ENCODE measurements at regions not wholly inside any gene's neighbourhood (a gene's known extent, or its start where the extent isn't known, plus 50 kb on each side); places are given as distances from the start of the nearest gene placed in this dataset.

- TF ChIP-seq, protein P1, sequence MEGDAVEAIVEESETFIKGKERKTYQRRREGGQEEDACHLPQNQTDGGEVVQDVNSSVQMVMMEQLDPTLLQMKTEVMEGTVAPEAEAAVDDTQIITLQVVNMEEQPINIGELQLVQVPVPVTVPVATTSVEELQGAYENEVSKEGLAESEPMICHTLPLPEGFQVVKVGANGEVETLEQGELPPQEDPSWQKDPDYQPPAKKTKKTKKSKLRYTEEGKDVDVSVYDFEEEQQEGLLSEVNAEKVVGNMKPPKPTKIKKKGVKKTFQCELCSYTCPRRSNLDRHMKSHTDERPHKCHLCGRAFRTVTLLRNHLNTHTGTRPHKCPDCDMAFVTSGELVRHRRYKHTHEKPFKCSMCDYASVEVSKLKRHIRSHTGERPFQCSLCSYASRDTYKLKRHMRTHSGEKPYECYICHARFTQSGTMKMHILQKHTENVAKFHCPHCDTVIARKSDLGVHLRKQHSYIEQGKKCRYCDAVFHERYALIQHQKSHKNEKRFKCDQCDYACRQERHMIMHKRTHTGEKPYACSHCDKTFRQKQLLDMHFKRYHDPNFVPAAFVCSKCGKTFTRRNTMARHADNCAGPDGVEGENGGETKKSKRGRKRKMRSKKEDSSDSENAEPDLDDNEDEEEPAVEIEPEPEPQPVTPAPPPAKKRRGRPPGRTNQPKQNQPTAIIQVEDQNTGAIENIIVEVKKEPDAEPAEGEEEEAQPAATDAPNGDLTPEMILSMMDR (IDR thresholded peaks at IDR 0.05): no peak
- TF ChIP-seq POLR2A (IDR thresholded peaks at IDR 0.05): no peak
Observed at GRCh38 chr11:107202241-107202640, 184.0 kb upstream of the GUCY1A2 start.
